Esophagus squamous epithelium (tissue), 4 donors: ENCODE measurements at regions not wholly inside any gene's neighbourhood (a gene's known extent, or its start where the extent isn't known, plus 50 kb on each side); places are given as distances from the start of the nearest gene placed in this dataset.

Experiments
- POLR2A ChIP-seq, 4 donors: fragments of 450-650 bp; IDR thresholded peaks; one replicate each; pipeline ENCODE4 v1.6.1; 2017; ENCODE audit warnings: antibody characterized with exemption in 4 of 4, mild to moderate bottlenecking in 4 of 4, moderate library complexity in 3 of 4
- TF ChIP-seq, protein P1 (sequence below), 6 experiments: fragments of 450-650 bp in 4 of 6; fragments of 200-600 bp in 2 of 6; sonication (generic) in 2 of 6; IDR thresholded peaks; one replicate each; pipeline ENCODE4 v1.5.1; 2016 to 2019; ENCODE audit warnings: antibody characterized with exemption in 6 of 6, mild to moderate bottlenecking in 4 of 6, moderate library complexity in 4 of 6

DNA sequence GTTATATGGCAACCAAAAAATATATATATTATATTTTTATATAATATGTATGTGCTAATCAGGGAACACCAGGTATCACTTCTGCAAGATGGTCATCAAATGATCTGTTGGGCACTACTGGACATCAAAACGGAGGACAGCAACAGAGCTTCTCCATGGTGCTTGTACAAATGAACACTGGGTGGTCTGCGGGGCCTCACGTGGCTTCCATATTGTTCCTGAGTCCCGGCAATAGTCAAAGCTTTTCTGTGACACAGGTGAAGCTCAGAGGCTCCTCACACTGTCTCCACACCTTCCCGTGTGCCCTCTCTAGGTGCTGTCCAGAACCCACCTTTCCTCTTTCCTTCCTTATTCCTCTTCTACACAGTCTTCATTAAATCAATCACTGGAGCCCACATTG lies 149.9 kb upstream of the PIRT start:
- TF ChIP-seq POLR2A (IDR thresholded peaks at IDR 0.05): no peak
- TF ChIP-seq, protein P1, sequence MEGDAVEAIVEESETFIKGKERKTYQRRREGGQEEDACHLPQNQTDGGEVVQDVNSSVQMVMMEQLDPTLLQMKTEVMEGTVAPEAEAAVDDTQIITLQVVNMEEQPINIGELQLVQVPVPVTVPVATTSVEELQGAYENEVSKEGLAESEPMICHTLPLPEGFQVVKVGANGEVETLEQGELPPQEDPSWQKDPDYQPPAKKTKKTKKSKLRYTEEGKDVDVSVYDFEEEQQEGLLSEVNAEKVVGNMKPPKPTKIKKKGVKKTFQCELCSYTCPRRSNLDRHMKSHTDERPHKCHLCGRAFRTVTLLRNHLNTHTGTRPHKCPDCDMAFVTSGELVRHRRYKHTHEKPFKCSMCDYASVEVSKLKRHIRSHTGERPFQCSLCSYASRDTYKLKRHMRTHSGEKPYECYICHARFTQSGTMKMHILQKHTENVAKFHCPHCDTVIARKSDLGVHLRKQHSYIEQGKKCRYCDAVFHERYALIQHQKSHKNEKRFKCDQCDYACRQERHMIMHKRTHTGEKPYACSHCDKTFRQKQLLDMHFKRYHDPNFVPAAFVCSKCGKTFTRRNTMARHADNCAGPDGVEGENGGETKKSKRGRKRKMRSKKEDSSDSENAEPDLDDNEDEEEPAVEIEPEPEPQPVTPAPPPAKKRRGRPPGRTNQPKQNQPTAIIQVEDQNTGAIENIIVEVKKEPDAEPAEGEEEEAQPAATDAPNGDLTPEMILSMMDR (IDR thresholded peaks at IDR 0.05): no peak
